NB4 (cell line): ENCODE measurements at regions not wholly inside any gene's neighbourhood (a gene's known extent, or its start where the extent isn't known, plus 50 kb on each side); places are given as distances from the start of the nearest gene placed in this dataset.

Experiments used
- CTCF ChIP-seq: IDR thresholded peaks from one replicate; pipeline ENCODE4 v1.5.1; 2012; ENCODE audit warnings: low read depth, low read length
- MAX ChIP-seq: IDR thresholded peaks from 2 replicates; pipeline ENCODE4 v1.6.1; 2011; ENCODE audit warnings: low read depth, low read length
- MYC ChIP-seq: IDR thresholded peaks from 2 replicates; pipeline ENCODE4 v1.6.1; 2011; ENCODE audit warnings: low read depth, low read length
- POLR2A ChIP-seq: IDR thresholded peaks from 2 replicates; pipeline ENCODE4 v1.6.1; 2011; ENCODE audit warnings: mild to moderate bottlenecking; ENCODE audit not compliant: insufficient read length; ENCODE audit errors: extremely low read depth

GRCh38 chr11:16611926-16612565 is 126.4 kb upstream of the C11orf58 start:
- TF ChIP-seq CTCF (no peak), MYC (no peak), POLR2A (no peak), MAX (no peak)
